ENCODE measurements at regions not wholly inside any gene's neighbourhood (a gene's known extent, or its start where the extent isn't known, plus 50 kb on each side); places are given as distances from the start of the nearest gene placed in this dataset.

GRCh38 chr18:79625924-79626561, 53.6 kb upstream of the CTDP1 start:
- H3K4me3 ChIP-seq (ENCODE audit: low read depth, low read length): no peak overlapping the region
- H3K36me3 ChIP-seq (ENCODE audit: control insufficient read depth, insufficient read depth, low read length): no peaks in the 10 kb centered on the region
- no peaks in the 10 kb centered on the region for H3K27me3 ChIP-seq (ENCODE audit: control insufficient read depth, insufficient read depth, low read length)
- H3K9me3 ChIP-seq (ENCODE audit: control insufficient read depth, insufficient read depth, low read length): no peaks in the 10 kb centered on the region
- no peak overlapping the region for H3K9ac ChIP-seq (ENCODE audit: low read depth, low read length)
- peaks cover 5% of the 10 kb centered on the region for H3K4me1 ChIP-seq (ENCODE audit: control insufficient read depth, insufficient read depth, low read length)

- H3K36me3 ChIP-seq (ENCODE audit: control insufficient read depth, insufficient read depth, low read length): no peaks in the 10 kb centered on the region
- no peak overlapping the region for H3K9ac ChIP-seq (ENCODE audit: low read depth, low read length)
- peaks cover 5% of the 10 kb centered on the region for H3K4me1 ChIP-seq (ENCODE audit: control insufficient read depth, insufficient read depth, low read length)
- H3K9me3 ChIP-seq (ENCODE audit: control insufficient read depth, insufficient read depth, low read length): no peaks in the 10 kb centered on the region
- H3K4me3 ChIP-seq (ENCODE audit: low read depth, low read length): no peak overlapping the region
- H3K27me3 ChIP-seq (ENCODE audit: control insufficient read depth, insufficient read depth, low read length): no peaks in the 10 kb centered on the region
Observed at GRCh38 chr18:79626905-79627749, 52.5 kb upstream of the CTDP1 start.

GRCh38 chr18:79627750-79628294, 51.8 kb upstream of the CTDP1 start:
- H3K4me1 ChIP-seq (ENCODE audit: control insufficient read depth, insufficient read depth, low read length): no peaks in the 10 kb centered on the region

DNA sequence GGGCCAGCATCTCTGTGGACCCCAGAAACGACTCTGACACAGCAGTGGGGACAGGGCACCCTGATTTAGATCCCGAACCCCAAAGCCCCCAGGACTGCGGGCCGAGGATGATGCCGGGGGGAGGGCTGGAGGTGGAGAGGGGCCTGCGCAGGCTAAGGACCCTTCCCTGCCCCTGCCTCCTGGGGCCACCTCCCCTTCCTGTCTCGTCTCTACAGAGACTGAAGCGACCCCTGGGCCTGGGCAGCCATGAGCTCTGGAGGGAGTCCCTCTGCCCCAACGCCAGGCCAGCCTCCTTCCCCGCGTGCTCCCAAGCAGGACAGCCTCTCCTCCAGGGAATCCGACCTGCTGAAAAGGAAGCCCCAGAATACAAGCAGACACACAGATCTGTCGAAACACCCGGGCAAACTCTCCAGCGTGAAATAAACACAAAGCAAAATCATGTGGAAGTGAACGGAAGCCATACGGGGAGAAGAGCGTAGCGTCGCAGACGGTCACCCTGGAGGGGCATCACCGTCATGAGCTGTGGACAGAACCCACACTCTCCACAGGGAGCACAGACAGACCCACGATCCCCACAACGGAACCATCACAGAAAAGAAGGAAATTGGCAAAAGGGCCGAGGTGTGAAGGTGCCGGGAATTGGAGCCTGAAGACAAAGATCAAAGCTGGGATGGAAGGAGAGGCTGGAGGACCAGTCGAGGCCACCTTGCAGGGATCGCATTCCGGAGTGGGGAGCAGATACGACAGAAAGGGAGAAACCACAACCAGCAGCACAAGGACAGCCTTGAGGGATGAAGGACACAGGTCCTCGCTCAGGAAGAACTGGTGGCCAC, 51.0 kb upstream of the CTDP1 start:
- no peaks in the 10 kb centered on the region for H3K36me3 ChIP-seq (ENCODE audit: control insufficient read depth, insufficient read depth, low read length)
- H3K4me3 ChIP-seq (ENCODE audit: low read depth, low read length): no peak overlapping the region
- no peak overlapping the region for H3K9ac ChIP-seq (ENCODE audit: low read depth, low read length)
- H3K27me3 ChIP-seq (ENCODE audit: control insufficient read depth, insufficient read depth, low read length): no peaks in the 10 kb centered on the region
- no peaks in the 10 kb centered on the region for H3K4me1 ChIP-seq (ENCODE audit: control insufficient read depth, insufficient read depth, low read length)
- no peaks in the 10 kb centered on the region for H3K9me3 ChIP-seq (ENCODE audit: control insufficient read depth, insufficient read depth, low read length)

More at GRCh38 chr18:79627750-79628294, 51.8 kb upstream of the CTDP1 start:
- H3K9ac ChIP-seq (ENCODE audit: low read depth, low read length): no peak overlapping the region
- no peaks in the 10 kb centered on the region for H3K27me3 ChIP-seq (ENCODE audit: control insufficient read depth, insufficient read depth, low read length)
- H3K4me3 ChIP-seq (ENCODE audit: low read depth, low read length): no peak overlapping the region
- no peaks in the 10 kb centered on the region for H3K36me3 ChIP-seq (ENCODE audit: control insufficient read depth, insufficient read depth, low read length)
- no peaks in the 10 kb centered on the region for H3K9me3 ChIP-seq (ENCODE audit: control insufficient read depth, insufficient read depth, low read length)

- Histone ChIP-seq H3K27me3 (ENCODE audit: control insufficient read depth, insufficient read depth, low read length) (no peaks in the 10 kb centered on the region), H3K9me3 (ENCODE audit: control insufficient read depth, insufficient read depth, low read length) (no peaks in the 10 kb centered on the region), H3K9ac (ENCODE audit: low read depth, low read length) (no peak overlapping the region), H3K4me3 (ENCODE audit: low read depth, low read length) (no peak overlapping the region), H3K4me1 (ENCODE audit: control insufficient read depth, insufficient read depth, low read length) (no peaks in the 10 kb centered on the region), H3K36me3 (ENCODE audit: control insufficient read depth, insufficient read depth, low read length) (no peaks in the 10 kb centered on the region)
Observed at GRCh38 chr18:79629249-79629558, 50.4 kb upstream of the CTDP1 start.

GRCh38 chr18:79629606-79630005, 50.0 kb upstream of the CTDP1 start:
- Histone ChIP-seq H3K4me3 (ENCODE audit: low read depth, low read length) (no peak overlapping the region), H3K9ac (ENCODE audit: low read depth, low read length) (no peak overlapping the region), H3K36me3 (ENCODE audit: control insufficient read depth, insufficient read depth, low read length) (no peaks in the 10 kb centered on the region), H3K27me3 (ENCODE audit: control insufficient read depth, insufficient read depth, low read length) (no peaks in the 10 kb centered on the region), H3K4me1 (ENCODE audit: control insufficient read depth, insufficient read depth, low read length) (no peaks in the 10 kb centered on the region), H3K9me3 (ENCODE audit: control insufficient read depth, insufficient read depth, low read length) (no peaks in the 10 kb centered on the region)
